Large intestine (tissue), 3 donors: ENCODE measurements at regions not wholly inside any gene's neighbourhood (a gene's known extent, or its start where the extent isn't known, plus 50 kb on each side); places are given as distances from the start of the nearest gene placed in this dataset.

Source experiments
- DNase-seq, 2 donors: peaks; one replicate each; pipeline versions ENCODE4 v3.0.0 to v3.0.0-alpha.2; 2013
- H3K27ac ChIP-seq: one replicate; pipeline ENCODE4 v1.5.1; 2013; ENCODE audit warnings: low read length
- H3K27me3 ChIP-seq: 2 replicates; pipeline ENCODE4 v1.6.1; 2013; ENCODE audit warnings: low read length; ENCODE audit not compliant: control insufficient read depth, insufficient read depth
- H3K36me3 ChIP-seq: 2 replicates; pipeline ENCODE4 v1.6.1; 2013; ENCODE audit warnings: low read length; ENCODE audit not compliant: control insufficient read depth, insufficient read depth
- H3K4me1 ChIP-seq: one replicate; pipeline ENCODE4 v1.6.1; 2013; ENCODE audit warnings: low read length; ENCODE audit not compliant: control insufficient read depth, insufficient read depth
- H3K4me3 ChIP-seq: one replicate; pipeline ENCODE4 v1.5.1; 2013; ENCODE audit warnings: low read length
- H3K9me3 ChIP-seq: one replicate; pipeline ENCODE4 v1.6.1; 2013; ENCODE audit warnings: mild to moderate bottlenecking, low read depth, low read length, moderate library complexity; ENCODE audit not compliant: control insufficient read depth
- WGBS: methylation state at CpG from one replicate; pipeline ENCODE4 v1.1.5; 2013; ENCODE audit warnings: low lambda C conversion rate; ENCODE audit not compliant: insufficient coverage; 5-methylcytosine and 5-hydroxymethylcytosine counted together

DNA sequence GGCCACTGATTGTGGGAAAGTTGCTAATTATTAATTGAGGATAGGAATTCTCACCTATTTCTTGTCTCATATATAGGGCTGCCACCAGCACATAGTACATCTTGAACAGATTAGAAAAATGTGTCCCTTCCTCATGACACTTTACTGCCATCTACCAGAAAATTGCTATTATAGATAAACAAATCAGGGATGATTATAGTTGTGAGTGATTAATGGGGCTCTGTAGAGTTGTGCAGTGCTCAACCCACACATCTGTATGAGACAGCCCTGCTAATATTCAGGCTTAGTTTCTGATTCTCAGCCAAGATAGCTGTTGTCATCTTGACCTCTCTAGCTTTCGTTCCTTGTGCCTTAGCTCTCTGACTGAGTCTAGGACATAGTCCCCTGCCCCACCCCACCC lies 373.3 kb downstream of the TLE4 start:
- Histone ChIP-seq H3K4me3 (no peak overlapping the region), H3K27me3 (no peaks in the 10 kb centered on the region), H3K4me1 (no peaks in the 10 kb centered on the region), H3K9me3 (no peaks in the 10 kb centered on the region), H3K36me3 (no peaks in the 10 kb centered on the region), H3K27ac (no peak overlapping the region)
- no peak for DNase-seq
- WGBS: no CpG with 5 or more reads among the region's 1 CpG

DNA sequence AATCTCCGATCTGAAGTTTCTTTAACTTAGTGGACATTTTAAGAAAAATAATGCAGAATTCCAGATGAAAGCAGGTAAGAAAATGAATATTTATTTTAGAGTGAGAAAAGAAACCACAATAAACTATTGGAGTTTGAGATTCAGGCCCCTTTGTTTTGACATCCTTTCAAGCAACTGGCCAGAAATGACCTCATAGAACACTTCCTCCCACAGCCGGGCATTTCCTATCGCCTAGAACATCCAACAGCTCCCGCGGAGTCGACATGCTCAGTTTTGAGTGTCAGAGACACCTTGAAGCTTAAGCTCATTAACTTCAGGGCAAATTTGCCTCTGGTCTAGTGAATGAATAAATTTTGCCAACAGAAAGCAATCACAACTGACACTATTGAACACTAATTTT lies 369.2 kb downstream of the TLE4 start:
- Histone ChIP-seq H3K36me3 (no peaks in the 10 kb centered on the region), H3K4me3 (no peak overlapping the region), H3K27me3 (no peaks in the 10 kb centered on the region), H3K4me1 (no peaks in the 10 kb centered on the region), H3K9me3 (no peaks in the 10 kb centered on the region), H3K27ac (no peak overlapping the region)
- no CpG with 5 or more reads among the region's 6 CpGs for WGBS
- DNase-seq: no peak

DNA sequence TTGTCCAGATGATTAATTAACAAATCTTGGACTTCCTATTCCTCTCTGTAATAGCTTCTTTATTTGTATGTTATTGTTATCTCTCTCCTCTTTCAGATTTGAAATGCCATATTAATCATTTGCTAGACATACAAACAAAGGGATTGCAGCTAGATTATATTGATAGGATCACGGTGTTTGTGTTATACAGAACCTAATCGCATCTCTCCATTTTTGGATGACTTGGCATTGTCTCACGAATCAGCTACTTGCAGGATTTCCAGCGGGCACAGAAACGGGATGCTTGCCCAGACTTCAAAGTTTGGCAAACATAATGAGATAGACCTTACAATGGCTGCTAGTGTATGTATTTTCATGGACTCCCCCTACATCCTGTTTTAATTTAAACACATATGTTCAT lies 368.1 kb downstream of the TLE4 start:
- Histone ChIP-seq H3K9me3 (no peaks in the 10 kb centered on the region), H3K27ac (no peak overlapping the region), H3K4me1 (no peaks in the 10 kb centered on the region), H3K4me3 (no peak overlapping the region), H3K27me3 (no peaks in the 10 kb centered on the region), H3K36me3 (no peaks in the 10 kb centered on the region)
- WGBS: 20% methylated on average over 4 of the region's 5 CpGs
- no peak for DNase-seq

DNA sequence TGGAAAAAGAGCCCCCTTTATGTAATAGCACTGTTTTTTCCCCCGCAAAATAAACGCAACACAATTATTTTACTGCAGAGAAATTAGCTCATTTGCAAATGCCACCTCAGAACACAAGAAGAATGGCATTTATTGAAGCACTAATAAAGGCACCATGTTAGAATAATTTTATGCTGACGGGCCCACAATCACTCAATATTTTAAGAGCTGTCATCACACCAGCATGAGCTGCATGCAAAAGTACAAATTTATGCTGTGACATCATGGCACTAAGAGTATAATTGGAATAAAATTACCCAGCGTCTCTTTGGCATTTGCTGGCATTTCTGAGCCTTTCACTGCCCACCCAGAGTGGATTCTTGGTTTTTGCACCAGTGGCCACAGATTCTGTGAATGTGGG lies 364.6 kb downstream of the TLE4 start:
- DNase-seq: no peak
- Histone ChIP-seq H3K27me3 (no peaks in the 10 kb centered on the region), H3K27ac (no peak overlapping the region), H3K4me1 (no peaks in the 10 kb centered on the region), H3K9me3 (no peaks in the 10 kb centered on the region), H3K4me3 (no peak overlapping the region), H3K36me3 (no peaks in the 10 kb centered on the region)
- WGBS: 100% methylated on average over 2 of the region's 4 CpGs

DNA sequence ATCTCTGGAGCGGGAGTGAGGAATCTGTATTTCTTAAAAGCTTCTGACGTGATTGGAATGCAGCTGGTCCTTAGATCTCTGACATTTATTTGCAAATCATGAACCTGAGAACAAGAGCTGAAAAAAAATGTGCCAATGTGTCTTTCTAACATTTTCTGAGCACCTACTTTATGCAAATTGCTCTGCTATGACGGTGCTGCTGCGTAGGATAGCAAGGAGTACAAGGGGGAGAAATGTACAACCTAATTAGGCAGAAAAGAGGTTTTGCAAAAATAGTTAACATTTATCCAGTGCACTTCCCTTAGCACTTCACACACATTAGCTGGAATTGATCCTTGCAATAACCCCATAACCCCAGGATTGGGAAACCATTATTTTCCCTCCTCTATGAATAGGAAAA lies 357.5 kb downstream of the TLE4 start:
- H3K4me3 ChIP-seq: no peak overlapping the region
- H3K27ac ChIP-seq: no peak overlapping the region
- H3K9me3 ChIP-seq: no peaks in the 10 kb centered on the region
- DNase-seq: no peak
- H3K4me1 ChIP-seq: no peaks in the 10 kb centered on the region
- H3K27me3 ChIP-seq: no peaks in the 10 kb centered on the region
- WGBS: no CpG with 5 or more reads among the region's 4 CpGs
- no peaks in the 10 kb centered on the region for H3K36me3 ChIP-seq

DNA sequence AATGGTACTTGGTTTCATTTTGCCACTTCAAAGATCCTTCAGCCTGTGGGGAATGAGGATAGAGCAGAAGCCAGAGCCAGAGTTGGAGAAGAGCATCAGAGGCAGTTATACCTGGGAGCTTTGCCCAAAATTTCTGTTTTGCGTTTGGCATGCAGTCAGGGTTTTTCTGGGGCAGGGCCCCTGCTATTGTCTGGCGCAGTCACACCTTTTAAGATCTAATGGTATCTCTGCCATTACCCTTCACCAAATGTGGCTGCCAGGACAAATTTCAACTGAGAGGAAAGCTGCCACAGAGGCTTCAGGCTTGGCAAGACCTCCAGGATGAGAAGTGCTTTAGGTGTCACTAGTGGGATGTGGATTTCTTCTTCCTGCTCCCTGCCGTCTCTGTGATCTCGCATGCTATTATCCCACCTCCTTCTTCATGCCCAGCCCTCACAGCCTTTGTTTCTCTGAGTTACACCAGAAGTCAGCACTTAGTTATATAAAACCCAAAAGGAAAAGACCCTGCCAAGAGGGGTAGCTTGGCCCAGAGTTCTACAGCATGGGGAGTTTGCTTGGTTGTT lies 357.0 kb downstream of the TLE4 start:
- Histone ChIP-seq H3K27me3 (no peaks in the 10 kb centered on the region), H3K9me3 (no peaks in the 10 kb centered on the region), H3K4me1 (no peaks in the 10 kb centered on the region), H3K36me3 (no peaks in the 10 kb centered on the region), H3K4me3 (no peak overlapping the region), H3K27ac (no peak overlapping the region)
- no CpG with 5 or more reads among the region's 4 CpGs for WGBS
- DNase-seq: no peak

DNA sequence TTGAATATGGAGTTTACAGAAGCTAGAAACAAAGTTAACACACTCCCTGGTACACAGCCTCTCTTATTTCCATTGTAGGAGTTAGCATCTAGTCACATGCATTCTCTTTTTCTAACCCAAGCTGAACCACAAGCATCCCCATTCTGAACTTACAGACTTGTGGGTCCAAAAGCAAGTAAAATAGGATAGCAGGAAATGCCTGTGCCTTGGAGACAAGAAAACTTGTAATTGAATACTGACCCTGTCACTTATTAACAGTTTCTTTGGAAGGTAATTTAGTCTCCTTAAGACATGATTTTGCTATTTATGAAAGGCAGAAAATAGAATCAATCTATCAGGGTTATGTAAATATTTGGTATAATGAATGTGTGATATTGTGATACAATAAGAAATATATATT lies 353.6 kb downstream of the TLE4 start:
- H3K4me3 ChIP-seq: no peak overlapping the region
- no peaks in the 10 kb centered on the region for H3K27me3 ChIP-seq
- no peaks in the 10 kb centered on the region for H3K36me3 ChIP-seq
- H3K27ac ChIP-seq: no peak overlapping the region
- no peaks in the 10 kb centered on the region for H3K4me1 ChIP-seq
- DNase-seq: no peak
- no peaks in the 10 kb centered on the region for H3K9me3 ChIP-seq

DNA sequence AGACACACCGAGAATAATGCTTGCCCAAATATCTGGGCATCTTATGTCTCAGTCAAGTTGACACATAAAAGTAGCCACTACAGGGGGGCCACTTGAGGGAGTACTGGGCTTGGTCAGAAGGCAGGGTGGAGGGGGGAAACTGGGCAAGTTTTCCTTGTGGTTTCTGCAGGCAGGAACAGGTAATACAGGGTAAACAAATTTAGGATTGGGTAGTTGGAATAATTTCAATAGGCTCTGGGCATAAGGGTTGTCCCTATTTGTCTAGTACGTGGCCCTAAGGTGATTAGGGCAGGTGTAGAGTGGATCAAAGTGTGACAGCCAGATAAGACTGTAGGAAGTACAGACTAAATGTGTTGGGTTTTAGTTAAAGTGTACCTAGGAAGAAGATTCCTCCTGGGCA lies 353.1 kb downstream of the TLE4 start:
- no peaks in the 10 kb centered on the region for H3K9me3 ChIP-seq
- no peaks in the 10 kb centered on the region for H3K36me3 ChIP-seq
- WGBS: no CpG with 5 or more reads among the region's 2 CpGs
- no peak overlapping the region for H3K4me3 ChIP-seq
- no peaks in the 10 kb centered on the region for H3K27me3 ChIP-seq
- H3K27ac ChIP-seq: no peak overlapping the region
- DNase-seq: no peak
- no peaks in the 10 kb centered on the region for H3K4me1 ChIP-seq

DNA sequence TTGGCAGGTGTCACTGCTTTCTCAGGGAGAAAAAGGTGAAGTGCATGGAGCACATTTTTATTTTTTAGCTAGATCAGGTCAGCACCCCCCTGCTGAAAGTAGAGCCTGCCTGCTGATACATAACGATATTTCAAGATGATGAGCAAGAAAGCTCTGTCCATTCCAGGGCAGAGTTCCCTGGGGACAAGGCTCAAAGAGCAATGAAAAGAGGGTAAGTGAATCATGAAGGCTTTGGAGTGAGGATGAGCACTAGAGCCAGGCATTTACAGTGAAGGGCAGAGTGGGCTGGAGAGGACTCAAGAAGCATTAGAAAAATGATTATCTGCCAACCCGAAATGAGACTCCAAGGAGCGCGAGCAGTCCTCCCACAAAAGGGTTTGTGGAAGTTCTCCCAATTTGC lies 345.7 kb downstream of the TLE4 start:
- H3K36me3 ChIP-seq: no peaks in the 10 kb centered on the region
- H3K4me1 ChIP-seq: no peaks in the 10 kb centered on the region
- no peaks in the 10 kb centered on the region for H3K9me3 ChIP-seq
- no peaks in the 10 kb centered on the region for H3K27me3 ChIP-seq
- 95% methylated on average over 3 of the region's 4 CpGs for WGBS
- no peak for DNase-seq
- H3K27ac ChIP-seq: no peak overlapping the region
- H3K4me3 ChIP-seq: no peak overlapping the region

DNA sequence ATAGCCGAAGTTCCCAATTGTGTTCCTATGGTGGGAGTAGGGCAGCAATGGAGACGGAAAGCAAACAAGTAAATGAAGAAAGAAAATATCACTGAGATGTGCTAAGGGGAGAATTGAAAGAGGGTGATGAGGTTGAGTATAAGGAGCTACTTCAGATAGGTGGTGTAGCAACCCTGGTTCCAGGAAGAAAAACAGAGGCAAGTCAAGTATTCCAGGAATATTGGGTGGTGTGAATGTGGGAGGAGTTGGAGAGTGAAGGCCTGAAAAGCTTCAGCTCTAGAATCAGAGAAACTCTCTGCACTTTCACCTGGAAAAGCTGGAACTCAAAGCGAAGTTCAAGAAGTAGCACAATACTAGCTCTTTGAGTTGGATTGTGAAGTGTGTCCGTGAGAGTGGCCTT lies 342.1 kb downstream of the TLE4 start:
- no peak overlapping the region for H3K27ac ChIP-seq
- H3K36me3 ChIP-seq: no peaks in the 10 kb centered on the region
- no peaks in the 10 kb centered on the region for H3K27me3 ChIP-seq
- DNase-seq: no peak
- no peak overlapping the region for H3K4me3 ChIP-seq
- H3K4me1 ChIP-seq: no peaks in the 10 kb centered on the region
- H3K9me3 ChIP-seq: no peaks in the 10 kb centered on the region
- no CpG with 5 or more reads among the region's 4 CpGs for WGBS

DNA sequence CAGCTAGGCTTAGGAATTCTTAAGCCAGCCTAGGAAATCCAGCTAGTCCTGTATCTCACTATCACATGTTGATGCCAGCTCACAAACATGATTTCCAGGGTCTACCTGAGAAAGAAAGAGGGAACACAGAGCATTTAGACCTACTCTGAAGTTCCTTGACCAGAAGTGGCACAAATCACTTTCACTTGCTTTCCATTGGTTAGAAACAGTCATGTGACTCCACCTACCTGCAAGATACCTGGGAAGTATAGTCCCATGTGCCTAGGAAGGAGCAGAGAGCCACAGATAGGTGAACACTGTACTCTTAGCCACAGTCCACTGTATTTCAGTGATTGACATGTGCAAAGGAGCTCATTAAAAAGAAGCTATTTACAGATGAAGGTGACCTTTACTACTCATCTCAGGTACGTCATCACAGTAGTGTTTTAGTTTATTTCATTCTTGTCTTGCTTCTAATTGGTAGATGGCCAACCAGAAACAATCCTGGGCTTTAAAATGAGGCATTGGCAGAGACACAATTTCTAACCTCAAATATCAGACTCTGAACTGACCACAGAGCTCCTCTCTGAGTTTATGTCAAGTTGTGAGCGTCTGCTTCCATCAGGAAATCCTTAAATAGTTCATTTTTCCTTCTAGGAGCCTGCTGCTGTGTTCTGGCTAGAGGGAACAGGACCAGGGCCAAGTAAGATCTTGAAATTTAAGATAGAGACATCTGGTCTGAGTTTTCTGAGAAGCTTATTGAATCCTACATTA lies 340.7 kb downstream of the TLE4 start:
- H3K27ac ChIP-seq: no peak overlapping the region

More for the DNA sequence above, 340.7 kb downstream of the TLE4 start:
- no peaks in the 10 kb centered on the region for H3K9me3 ChIP-seq
- no peaks in the 10 kb centered on the region for H3K4me1 ChIP-seq
- no peaks in the 10 kb centered on the region for H3K27me3 ChIP-seq
- H3K4me3 ChIP-seq: no peak overlapping the region
- no CpG with 5 or more reads among the region's 2 CpGs for WGBS
- DNase-seq: no peak
- H3K36me3 ChIP-seq: no peaks in the 10 kb centered on the region
